ENCODE measurements at regions not wholly inside any gene's neighbourhood (a gene's known extent, or its start where the extent isn't known, plus 50 kb on each side); places are given as distances from the start of the nearest gene placed in this dataset.

GRCh38 chr20:22402550-22402949 lies 181.8 kb downstream of the FOXA2 start:
- H3K9ac ChIP-seq (ENCODE audit: control insufficient read depth, extremely low read depth, insufficient read depth, low read length), result no peak overlapping the region
- no peak overlapping the region for H2AFZ ChIP-seq (ENCODE audit: control insufficient read depth, low read length)
- no peaks in the 10 kb centered on the region for H4K20me1 ChIP-seq (ENCODE audit: control insufficient read depth, extremely low read depth, insufficient read depth, low read length)
- DNase-seq (ENCODE audit: low read depth, low spot score) (no peak), FAIRE-seq (no peak)
- H3K9me1 ChIP-seq (ENCODE audit: control insufficient read depth, extremely low read depth, insufficient read depth, low read length), result no peaks in the 10 kb centered on the region
- peaks cover 22% of the 10 kb centered on the region for H3K4me1 ChIP-seq (ENCODE audit: control insufficient read depth, extremely low read depth, insufficient read depth, low read length)
- TF ChIP-seq, protein P1, sequence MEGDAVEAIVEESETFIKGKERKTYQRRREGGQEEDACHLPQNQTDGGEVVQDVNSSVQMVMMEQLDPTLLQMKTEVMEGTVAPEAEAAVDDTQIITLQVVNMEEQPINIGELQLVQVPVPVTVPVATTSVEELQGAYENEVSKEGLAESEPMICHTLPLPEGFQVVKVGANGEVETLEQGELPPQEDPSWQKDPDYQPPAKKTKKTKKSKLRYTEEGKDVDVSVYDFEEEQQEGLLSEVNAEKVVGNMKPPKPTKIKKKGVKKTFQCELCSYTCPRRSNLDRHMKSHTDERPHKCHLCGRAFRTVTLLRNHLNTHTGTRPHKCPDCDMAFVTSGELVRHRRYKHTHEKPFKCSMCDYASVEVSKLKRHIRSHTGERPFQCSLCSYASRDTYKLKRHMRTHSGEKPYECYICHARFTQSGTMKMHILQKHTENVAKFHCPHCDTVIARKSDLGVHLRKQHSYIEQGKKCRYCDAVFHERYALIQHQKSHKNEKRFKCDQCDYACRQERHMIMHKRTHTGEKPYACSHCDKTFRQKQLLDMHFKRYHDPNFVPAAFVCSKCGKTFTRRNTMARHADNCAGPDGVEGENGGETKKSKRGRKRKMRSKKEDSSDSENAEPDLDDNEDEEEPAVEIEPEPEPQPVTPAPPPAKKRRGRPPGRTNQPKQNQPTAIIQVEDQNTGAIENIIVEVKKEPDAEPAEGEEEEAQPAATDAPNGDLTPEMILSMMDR (optimal IDR thresholded peaks at IDR 0.05 in 1 of 3, IDR thresholded peaks at IDR 0.05 in 1 of 3, conservative IDR thresholded peaks at IDR 0.05 in 1 of 3; ENCODE audit: extremely low read depth in 1 of 3, insufficient read depth in 2 of 3, low read length in 3 of 3), result no peak
- TF ChIP-seq EZH2 (IDR thresholded peaks at IDR 0.05; ENCODE audit: low read length), result no peak
- no peaks in the 10 kb centered on the region for H3K36me3 ChIP-seq (ENCODE audit: control insufficient read depth in 2 of 2, extremely low read depth in 1 of 2, insufficient read depth in 2 of 2, low read length in 2 of 2)
- dilution Hi-C loops (cut with MboI; ENCODE audit: extremely low pct_ligation_motif_present, low sequenced_read_pairs), result no loop called here
- H3K9me3 ChIP-seq (ENCODE audit: control insufficient read depth, low read depth, low read length), result no peaks in the 10 kb centered on the region
- H3K4me2 ChIP-seq (ENCODE audit: control insufficient read depth, extremely low read depth, insufficient read depth, low read depth, low read length), result peak overlapping the region; percentile 91
- no peak overlapping the region for H3K27ac ChIP-seq (ENCODE audit: control insufficient read depth, insufficient read depth, low read length)
- H3K79me2 ChIP-seq (ENCODE audit: control insufficient read depth, insufficient read depth, low read length), result no peaks in the 10 kb centered on the region
- no peaks in the 10 kb centered on the region for H3K27me3 ChIP-seq (ENCODE audit: control insufficient read depth, extremely low read depth, insufficient read depth, low read length)
- H3K4me3 ChIP-seq (ENCODE audit: control insufficient read depth in 2 of 3, extremely low read depth in 1 of 3, insufficient read depth in 2 of 3, low read depth in 1 of 3, low read length in 3 of 3), result no peak overlapping the region

DNA sequence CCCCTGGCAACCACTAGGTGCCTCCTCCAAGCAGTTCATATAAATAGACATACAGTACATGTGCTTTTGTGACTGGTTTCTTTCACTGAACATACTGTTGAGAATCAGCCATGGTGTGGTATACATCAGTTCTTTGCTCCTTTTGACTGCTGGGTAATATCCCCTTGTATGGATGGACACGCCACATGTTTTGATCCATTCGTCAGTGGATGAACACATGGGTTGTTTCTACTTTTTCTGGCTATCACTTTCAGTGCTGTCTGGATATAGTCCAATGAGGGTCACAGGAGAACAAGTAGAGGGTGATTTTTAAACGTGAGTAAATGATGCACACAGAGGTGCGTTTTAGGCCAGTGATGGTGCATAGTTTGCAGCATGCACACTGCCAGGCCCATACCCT lies 183.9 kb downstream of the FOXA2 start:
- FAIRE-seq (peak; percentile 17), DNase-seq (ENCODE audit: low read depth, low spot score) (no peak)
- dilution Hi-C loops (cut with MboI; ENCODE audit: extremely low pct_ligation_motif_present, low sequenced_read_pairs), result no loop called here
- no peak overlapping the region for H3K9ac ChIP-seq (ENCODE audit: control insufficient read depth, extremely low read depth, insufficient read depth, low read length)
- H3K27me3 ChIP-seq (ENCODE audit: control insufficient read depth, extremely low read depth, insufficient read depth, low read length), result no peaks in the 10 kb centered on the region
- peaks cover 22% of the 10 kb centered on the region for H3K4me1 ChIP-seq (ENCODE audit: control insufficient read depth, extremely low read depth, insufficient read depth, low read length)
- H3K9me3 ChIP-seq (ENCODE audit: control insufficient read depth, low read depth, low read length), result no peaks in the 10 kb centered on the region
- no peak overlapping the region for H3K4me2 ChIP-seq (ENCODE audit: control insufficient read depth, extremely low read depth, insufficient read depth, low read depth, low read length)
- no peaks in the 10 kb centered on the region for H3K9me1 ChIP-seq (ENCODE audit: control insufficient read depth, extremely low read depth, insufficient read depth, low read length)
- H3K79me2 ChIP-seq (ENCODE audit: control insufficient read depth, insufficient read depth, low read length), result no peaks in the 10 kb centered on the region
- no peaks in the 10 kb centered on the region for H3K36me3 ChIP-seq (ENCODE audit: control insufficient read depth in 2 of 2, extremely low read depth in 1 of 2, insufficient read depth in 2 of 2, low read length in 2 of 2)
- H3K27ac ChIP-seq (ENCODE audit: control insufficient read depth, insufficient read depth, low read length), result no peak overlapping the region
- H2AFZ ChIP-seq (ENCODE audit: control insufficient read depth, low read length), result no peak overlapping the region
- no peak overlapping the region for H3K4me3 ChIP-seq (ENCODE audit: control insufficient read depth in 2 of 3, extremely low read depth in 1 of 3, insufficient read depth in 2 of 3, low read depth in 1 of 3, low read length in 3 of 3)
- no peak for TF ChIP-seq EZH2 (IDR thresholded peaks at IDR 0.05; ENCODE audit: low read length)
- TF ChIP-seq, protein P1 (optimal IDR thresholded peaks at IDR 0.05 in 1 of 3, IDR thresholded peaks at IDR 0.05 in 1 of 3, conservative IDR thresholded peaks at IDR 0.05 in 1 of 3; ENCODE audit: extremely low read depth in 1 of 3, insufficient read depth in 2 of 3, low read length in 3 of 3), result no peak
- H4K20me1 ChIP-seq (ENCODE audit: control insufficient read depth, extremely low read depth, insufficient read depth, low read length), result no peaks in the 10 kb centered on the region
